ELF-1 (cell line): ENCODE measurements at regions not wholly inside any gene's neighbourhood (a gene's known extent, or its start where the extent isn't known, plus 50 kb on each side); places are given as distances from the start of the nearest gene placed in this dataset.

Source experiments
- DNase-seq: peaks from one replicate; pipeline ENCODE4 v3.0.0-alpha.2; 2016; ENCODE audit warnings: low read depth, low spot score

DNA sequence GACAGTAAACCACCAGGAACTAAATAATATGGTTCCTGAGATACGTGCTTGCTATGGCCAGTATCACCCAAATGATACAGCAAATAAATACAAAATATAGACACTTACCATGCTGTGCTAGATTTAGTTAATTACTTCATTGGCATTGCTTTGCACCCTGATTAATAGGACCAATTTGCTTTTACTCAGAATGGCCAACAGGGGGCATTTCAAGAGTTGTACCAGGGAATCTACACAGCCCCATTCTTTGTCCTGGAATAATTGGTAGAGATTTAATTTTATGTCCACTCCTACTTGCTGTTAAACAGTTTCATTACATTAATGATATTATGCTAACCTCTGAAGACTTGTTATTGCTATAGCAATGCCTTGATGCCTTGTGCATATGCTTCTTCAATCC, 280.8 kb downstream of the RERGL start:
- no peak for DNase-seq

- DNase-seq: no peak
Observed at GRCh38 chr12:17802657-17803641, 287.0 kb downstream of the RERGL start.

GRCh38 chr12:17793854-17794253, 296.1 kb downstream of the RERGL start:
- no peak for DNase-seq

GRCh38 chr12:17778242-17778641, 311.8 kb downstream of the RERGL start:
- DNase-seq: no peak

DNA sequence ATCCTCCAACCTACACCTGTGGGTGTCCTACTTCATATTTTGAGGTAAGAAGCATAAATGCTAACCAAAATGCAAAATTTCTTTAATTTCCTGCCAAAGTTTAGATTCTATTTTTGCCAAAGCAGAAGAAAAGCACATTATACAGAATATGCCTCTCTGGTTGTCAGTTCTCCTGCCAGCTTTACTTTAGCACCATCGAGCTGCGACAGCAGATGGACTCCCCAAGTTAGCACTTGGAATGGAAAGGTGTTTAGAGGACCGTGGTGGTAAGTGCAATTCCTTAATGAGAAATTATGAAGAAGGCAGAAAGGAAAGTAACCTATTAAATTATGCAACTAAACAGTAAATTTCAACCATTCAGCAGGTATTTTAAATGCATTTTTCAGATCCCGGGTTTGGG, 326.6 kb downstream of the RERGL start:
- DNase-seq: no peak

DNA sequence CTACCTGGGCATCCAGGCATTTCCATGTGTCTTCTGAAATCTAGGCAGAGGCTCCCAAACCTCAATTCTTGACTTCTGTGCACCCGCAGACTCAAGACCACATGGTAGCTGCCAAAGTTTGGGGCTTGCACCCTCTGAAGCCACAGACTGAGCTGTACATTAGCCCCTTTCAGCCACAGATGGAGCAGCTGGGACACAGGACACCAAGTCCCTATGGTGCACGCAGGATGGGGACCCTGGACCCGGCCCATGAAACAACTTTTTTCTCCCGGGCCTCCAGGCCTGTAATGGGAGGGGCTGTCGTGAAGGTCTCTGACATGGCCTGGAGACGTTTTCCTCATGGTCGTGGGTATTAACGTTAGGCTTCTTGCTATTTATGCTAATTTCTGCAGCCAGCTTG, 330.0 kb downstream of the RERGL start:
- DNase-seq: no peak
